UCSD-AML1 (cell line): ENCODE measurements at regions not wholly inside any gene's neighbourhood (a gene's known extent, or its start where the extent isn't known, plus 50 kb on each side); places are given as distances from the start of the nearest gene placed in this dataset.
"Not testable (repeated sequence)": the region's sequence is repeated elsewhere in the genome, so short reads cannot be mapped to it uniquely, and the experiment has no call there.

ENCODE experiments used
- DNase-seq: peaks from one replicate; lab custom pipeline; 2025; ENCODE audit not compliant: unreplicated experiment; lab: John Stamatoyannopoulos, UW

GRCh38 chr9:42656789-42657188 is 473.3 kb downstream of the SPATA31A6 start:
- not testable (repeated sequence) for DNase-seq

- DNase-seq, result not testable (repeated sequence)
Measured at GRCh38 chr9:42657496-42657895, 474.0 kb downstream of the SPATA31A6 start.

- not testable (repeated sequence) for DNase-seq
Measured at GRCh38 chr9:42697146-42697545, 513.7 kb downstream of the SPATA31A6 start.

GRCh38 chr9:42702890-42703289 is 519.4 kb downstream of the SPATA31A6 start:
- not testable (repeated sequence) for DNase-seq

GRCh38 chr9:42724841-42725835 is 541.7 kb downstream of the SPATA31A6 start:
- DNase-seq, result not testable (repeated sequence)

- peak; percentile 70 for DNase-seq
Measured at GRCh38 chr9:42743030-42743814, 559.8 kb downstream of the SPATA31A6 start.

GRCh38 chr9:42757251-42757650 is 573.8 kb downstream of the SPATA31A6 start:
- not testable (repeated sequence) for DNase-seq

GRCh38 chr9:42759320-42759719 is 575.9 kb downstream of the SPATA31A6 start:
- not testable (repeated sequence) for DNase-seq

GRCh38 chr9:42782201-42782600 is 598.7 kb downstream of the SPATA31A6 start:
- DNase-seq, result not testable (repeated sequence)

- DNase-seq, result not testable (repeated sequence)
Measured at GRCh38 chr9:42792725-42793124, 609.3 kb downstream of the SPATA31A6 start.

GRCh38 chr9:42798571-42798970 is 615.1 kb downstream of the SPATA31A6 start:
- not testable (repeated sequence) for DNase-seq

- not testable (repeated sequence) for DNase-seq
Measured at GRCh38 chr9:42802716-42803115, 619.3 kb downstream of the SPATA31A6 start.

- DNase-seq, result not testable (repeated sequence)
Measured at GRCh38 chr9:42806674-42807073, 623.2 kb downstream of the SPATA31A6 start.

GRCh38 chr9:42821468-42821867 is 638.0 kb downstream of the SPATA31A6 start:
- DNase-seq, result not testable (repeated sequence)

GRCh38 chr9:42848156-42848555 is 664.7 kb downstream of the SPATA31A6 start:
- not testable (repeated sequence) for DNase-seq

- not testable (repeated sequence) for DNase-seq
Measured at GRCh38 chr9:42850896-42851693, 667.6 kb downstream of the SPATA31A6 start.

GRCh38 chr9:42851701-42852100 is 668.2 kb downstream of the SPATA31A6 start:
- not testable (repeated sequence) for DNase-seq

- DNase-seq, result peak; percentile 41
Measured at GRCh38 chr9:42852133-42852930, 668.9 kb downstream of the SPATA31A6 start.

- DNase-seq, result not testable (repeated sequence)
Measured at GRCh38 chr9:42860133-42860532, 676.7 kb downstream of the SPATA31A6 start.

GRCh38 chr9:42862465-42862864 is 679.0 kb downstream of the SPATA31A6 start:
- not testable (repeated sequence) for DNase-seq
